T-cell (primary cell): ENCODE measurements at regions not wholly inside any gene's neighbourhood (a gene's known extent, or its start where the extent isn't known, plus 50 kb on each side); places are given as distances from the start of the nearest gene placed in this dataset.

ENCODE experiments used
- ATAC-seq, 4 experiments: fragments of 200-7000 bp in 3 of 4; fragments of 150-1000 bp in 1 of 4; cut with Tn5 transposase; replicated peaks in 1 of 4; 1 replicate in 3 of 4; 2 replicates in 1 of 4; pipeline ENCODE4 v1.10.0; 2021; ENCODE audit warnings: moderate library complexity in 3 of 4, mild to moderate bottlenecking in 2 of 4, moderate number of reproducible peaks in 1 of 4
- CTCF ChIA-PET, 2 donors: fragments of 300-600 bp; sonication (Branson Sonifier 250); formaldehyde crosslinking; loops; one replicate each; lab custom pipeline; 2022; ENCODE audit warnings: antibody characterized with exemption in 2 of 2; lab: Charles Lee
- POLR2A ChIA-PET, 2 donors: fragments of 300-600 bp; sonication (Branson Sonifier 250); formaldehyde crosslinking; loops; one replicate each; lab custom pipeline; 2022; ENCODE audit warnings: antibody characterized with exemption in 2 of 2; lab: Charles Lee
- DNase-seq, 35 experiments: peaks; one replicate each; pipeline versions ENCODE4 v3.0.0 to v3.0.0-alpha.2; 2013 to 2023
- H3K27ac ChIP-seq: one replicate; pipeline ENCODE4 v1.5.1; 2013; ENCODE audit warnings: low read length
- H3K27me3 ChIP-seq, 2 experiments: replicated peaks in 1 of 2; 1 replicate in 1 of 2; 2 replicates in 1 of 2; pipeline versions ENCODE4 v1.6.1 to v1.7.0; 2013; ENCODE audit warnings: low read length in 1 of 2, mixed read lengths in 1 of 2; ENCODE audit not compliant: control insufficient read depth in 2 of 2, insufficient read depth in 2 of 2; ENCODE audit errors: extremely low read depth in 1 of 2
- H3K36me3 ChIP-seq, 2 donors: 1 replicate in 1 of 2; 2 replicates in 1 of 2; pipeline versions ENCODE4 v1.6.1 to v1.7.0; 2013; ENCODE audit warnings: low read length in 1 of 2; ENCODE audit not compliant: control insufficient read depth in 2 of 2, insufficient read depth in 1 of 2; ENCODE audit errors: extremely low read depth in 1 of 2
- H3K4me1 ChIP-seq, 2 experiments: 1 replicate in 1 of 2; 2 replicates in 1 of 2; pipeline versions ENCODE4 v1.6.1 to v1.7.0; 2013; ENCODE audit warnings: low read length in 2 of 2, mixed read lengths in 1 of 2; ENCODE audit not compliant: insufficient read depth in 2 of 2, control insufficient read depth in 1 of 2; ENCODE audit errors: extremely low read depth in 1 of 2
- H3K4me3 ChIP-seq, 2 donors: 1 replicate in 1 of 2; 2 replicates in 1 of 2; pipeline versions ENCODE4 v1.5.1 to v1.7.0; 2013; ENCODE audit warnings: mild to moderate bottlenecking in 2 of 2, low read length in 1 of 2, moderate library complexity in 1 of 2; ENCODE audit not compliant: control insufficient read depth in 1 of 2; ENCODE audit errors: extremely low read depth in 1 of 2
- H3K9me3 ChIP-seq: 2 replicates; pipeline ENCODE4 v1.7.0; 2013
- H3K27ac Mint-ChIP-seq, 2 donors: one replicate each; pipeline ENCODE4 v1.8.0; 2020 to 2021; ENCODE audit warnings: mild to moderate bottlenecking in 2 of 2, mixed read lengths in 2 of 2
- H3K27me3 Mint-ChIP-seq, 2 donors: one replicate each; pipeline ENCODE4 v1.8.0; 2021 to 2022; ENCODE audit warnings: mixed read lengths in 2 of 2
- H3K36me3 Mint-ChIP-seq: one replicate; pipeline ENCODE4 v1.8.0; 2021; ENCODE audit warnings: mixed read lengths
- H3K4me1 Mint-ChIP-seq, 3 donors: one replicate each; pipeline ENCODE4 v1.8.0; 2020 to 2022; ENCODE audit warnings: mixed read lengths in 3 of 3, mild to moderate bottlenecking in 1 of 3
- H3K4me3 Mint-ChIP-seq, 3 donors: one replicate each; pipeline ENCODE4 v1.8.0; 2020 to 2022; ENCODE audit warnings: mild to moderate bottlenecking in 3 of 3, mixed read lengths in 3 of 3, moderate library complexity in 3 of 3
- H3K9me3 Mint-ChIP-seq, 3 donors: one replicate each; pipeline ENCODE4 v1.8.0; 2020 to 2022; ENCODE audit warnings: mixed read lengths in 3 of 3
- WGBS: methylation state at CpG from one replicate; pipeline ENCODE4 v1.1.5; 2013; ENCODE audit warnings: missing lambda C conversion rate; ENCODE audit not compliant: insufficient coverage; 5-methylcytosine and 5-hydroxymethylcytosine counted together

DNA sequence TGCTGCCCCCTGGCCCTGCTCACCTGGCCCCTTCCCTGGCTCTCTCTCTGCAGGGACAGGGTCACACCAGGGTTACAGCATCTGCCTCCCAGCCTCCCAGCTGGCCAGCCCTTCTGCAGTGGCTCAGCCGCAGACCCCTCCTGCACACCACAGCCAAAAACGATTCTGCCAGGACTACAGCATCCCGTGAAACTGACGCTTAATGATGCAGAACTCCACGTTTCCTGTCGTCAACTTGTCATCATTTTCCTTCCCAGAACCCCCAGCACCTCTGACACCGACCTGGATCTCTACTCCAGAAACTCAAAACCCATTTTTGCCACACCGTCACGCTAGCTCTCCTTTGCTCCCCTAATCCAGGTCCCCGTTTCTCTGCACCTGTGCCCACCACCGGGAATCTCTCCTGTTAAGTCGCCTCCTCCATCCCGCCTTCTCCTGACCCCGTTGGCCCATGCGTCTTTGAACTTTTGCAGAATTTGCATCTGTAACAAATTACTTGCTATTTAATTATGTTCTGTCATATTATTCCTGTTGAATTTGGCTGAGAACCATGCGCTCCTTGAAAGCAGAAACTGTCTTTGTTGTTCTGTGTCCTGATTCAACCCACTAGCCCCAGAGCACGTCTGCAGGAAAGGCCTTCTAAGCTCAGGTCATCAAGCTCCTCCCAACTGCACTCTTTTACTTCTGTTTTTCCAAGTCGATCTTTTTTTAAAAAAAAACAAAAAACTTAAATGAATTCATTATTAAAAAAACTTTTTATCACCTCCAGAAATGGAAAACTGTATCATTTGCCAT, 173.2 kb upstream of the COPS8 start:
- Mint-ChIP-seq H3K27ac (no peak overlapping the region), H3K27me3 (peaks cover 10 to 13% of the 10 kb centered on the region in 2 donors), H3K36me3 (no peaks in the 10 kb centered on the region), H3K9me3 (no peaks in the 10 kb centered on the region), H3K4me1 (no peaks in the 10 kb centered on the region), H3K4me3 (no peak overlapping the region)
- Histone ChIP-seq H3K9me3 (no peaks in the 10 kb centered on the region), H3K4me3 (no peak overlapping the region), H3K27me3 (peaks cover 0 to 28% of the 10 kb centered on the region in 2 experiments), H3K36me3 (no peaks in the 10 kb centered on the region), H3K4me1 (no peaks in the 10 kb centered on the region), H3K27ac (no peak overlapping the region)
- ChIA-PET POLR2A (no interaction called here), CTCF (no interaction called here)
- DNase-seq (no peak), ATAC-seq (no peak)
- 66% methylated on average over 13 of the region's 18 CpGs for WGBS

DNA sequence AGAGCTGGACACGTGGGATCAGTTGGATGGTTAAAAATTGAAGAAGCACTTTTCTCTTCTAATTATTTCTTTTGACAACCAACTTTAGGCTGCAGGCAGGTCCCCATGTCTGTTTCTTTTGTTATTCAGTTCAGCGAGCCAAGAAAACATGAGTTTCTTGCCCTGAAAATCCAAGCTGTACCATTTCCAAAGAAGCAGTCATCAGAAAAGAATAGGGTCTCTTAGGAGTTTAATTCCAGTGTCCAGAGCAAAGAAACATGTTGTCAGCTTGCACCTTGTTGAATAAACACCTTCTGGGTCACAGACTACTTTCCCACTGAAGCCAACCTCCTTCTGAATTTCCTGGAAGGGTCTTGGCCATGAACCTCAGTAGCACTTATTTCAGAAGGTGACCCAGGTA, 170.5 kb upstream of the COPS8 start:
- H3K36me3 Mint-ChIP-seq: no peaks in the 10 kb centered on the region
- ChIA-PET CTCF (no interaction called here), POLR2A (no interaction called here)
- H3K27ac Mint-ChIP-seq: no peak overlapping the region
- Histone ChIP-seq H3K9me3 (no peaks in the 10 kb centered on the region), H3K27ac (no peak overlapping the region), H3K36me3 (no peaks in the 10 kb centered on the region), H3K4me1 (no peaks in the 10 kb centered on the region), H3K4me3 (no peak overlapping the region), H3K27me3 (peaks cover 0 to 17% of the 10 kb centered on the region in 2 experiments)
- H3K9me3 Mint-ChIP-seq: no peaks in the 10 kb centered on the region
- H3K4me1 Mint-ChIP-seq: no peaks in the 10 kb centered on the region
- no peak overlapping the region for H3K4me3 Mint-ChIP-seq
- WGBS: 88% methylated on average over 1 of the region's 2 CpGs
- DNase-seq (no peak), ATAC-seq (no peak)
- peaks cover 8 to 17% of the 10 kb centered on the region in 2 donors for H3K27me3 Mint-ChIP-seq

DNA sequence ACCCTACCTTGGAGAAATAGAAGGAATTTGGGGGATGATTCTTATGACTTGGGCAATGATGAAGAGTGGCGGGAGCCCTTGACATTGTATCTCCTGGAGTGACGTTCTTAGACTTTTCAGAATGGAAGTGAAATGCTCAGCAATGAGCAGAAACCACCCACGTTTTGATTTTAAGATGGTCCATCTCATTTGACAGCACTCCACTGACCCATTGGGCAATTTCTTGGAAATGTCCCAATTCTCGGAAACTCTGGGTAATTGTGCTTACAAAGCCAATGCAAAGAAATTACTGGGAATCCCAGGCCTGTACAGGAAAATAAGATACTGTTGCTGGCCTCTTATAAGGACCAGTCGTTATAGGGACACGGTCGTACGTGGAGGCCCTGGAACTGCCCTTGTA, 170.0 kb upstream of the COPS8 start:
- no peak for ATAC-seq
- 79% methylated on average over 3 of the region's 8 CpGs for WGBS
- Histone ChIP-seq H3K9me3 (no peaks in the 10 kb centered on the region), H3K36me3 (no peaks in the 10 kb centered on the region), H3K27ac (no peak overlapping the region), H3K4me3 (no peak overlapping the region), H3K27me3 (peaks cover 0 to 17% of the 10 kb centered on the region in 2 experiments), H3K4me1 (no peaks in the 10 kb centered on the region)
- ChIA-PET CTCF (no interaction called here), POLR2A (no interaction called here)
- no peaks in the 10 kb centered on the region for H3K36me3 Mint-ChIP-seq
- H3K9me3 Mint-ChIP-seq: no peaks in the 10 kb centered on the region
- no peaks in the 10 kb centered on the region for H3K4me1 Mint-ChIP-seq
- DNase-seq: no peak
- H3K27me3 Mint-ChIP-seq: peaks cover 8 to 20% of the 10 kb centered on the region in 2 donors
- no peak overlapping the region for H3K4me3 Mint-ChIP-seq
- H3K27ac Mint-ChIP-seq: no peak overlapping the region

DNA sequence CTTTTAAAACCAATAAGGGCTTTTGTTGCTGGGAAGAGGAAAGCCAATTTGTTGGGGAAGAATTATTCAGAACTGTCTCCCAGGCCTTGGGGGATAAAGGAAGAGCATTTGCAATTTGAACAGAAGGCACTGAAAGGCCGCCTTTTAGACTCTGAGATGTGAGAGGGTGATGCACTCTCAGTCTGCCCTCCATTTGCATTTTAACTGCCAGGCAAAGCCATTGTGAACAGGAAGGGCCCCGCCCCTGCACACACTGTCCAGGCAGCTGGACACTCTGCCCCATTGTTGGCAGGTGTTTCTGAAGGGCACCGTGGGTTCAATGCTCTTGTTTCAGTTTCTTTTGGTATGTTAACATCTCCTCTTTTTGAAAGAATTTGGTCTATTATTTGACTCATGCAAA, 169.5 kb upstream of the COPS8 start:
- Mint-ChIP-seq H3K36me3 (no peaks in the 10 kb centered on the region), H3K4me1 (no peaks in the 10 kb centered on the region), H3K9me3 (no peaks in the 10 kb centered on the region), H3K27ac (no peak overlapping the region), H3K27me3 (peaks cover 6 to 18% of the 10 kb centered on the region in 2 donors), H3K4me3 (no peak overlapping the region)
- POLR2A ChIA-PET: no interaction called here
- Histone ChIP-seq H3K9me3 (no peaks in the 10 kb centered on the region), H3K27me3 (peaks cover 0 to 17% of the 10 kb centered on the region in 2 experiments), H3K4me1 (no peaks in the 10 kb centered on the region), H3K36me3 (no peaks in the 10 kb centered on the region), H3K4me3 (no peak overlapping the region), H3K27ac (no peak overlapping the region)
- ATAC-seq (no peak), DNase-seq (no peak)
- 60% methylated on average over 1 of the region's 3 CpGs for WGBS
- CTCF ChIA-PET: no interaction called here

DNA sequence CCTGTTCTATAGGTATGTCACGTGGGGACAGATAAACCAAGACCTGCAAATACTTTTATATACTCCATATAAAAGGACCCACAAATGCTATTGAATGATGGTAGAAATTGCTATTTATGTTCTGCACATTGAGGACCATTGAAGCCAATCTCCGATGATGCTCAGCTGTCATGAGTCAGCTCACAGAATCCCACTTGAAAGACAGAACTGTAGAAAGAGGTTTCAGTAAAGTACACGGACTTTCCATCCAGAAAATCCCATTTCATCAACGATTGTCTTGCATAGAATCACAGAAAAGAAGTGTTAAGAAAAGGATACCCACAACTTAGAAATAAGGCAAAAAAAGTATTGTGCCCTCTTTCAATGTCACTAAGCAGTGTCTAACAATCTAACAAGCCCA, 169.0 kb upstream of the COPS8 start:
- Histone ChIP-seq H3K36me3 (no peaks in the 10 kb centered on the region), H3K4me1 (no peaks in the 10 kb centered on the region), H3K9me3 (no peaks in the 10 kb centered on the region), H3K4me3 (no peak overlapping the region), H3K27me3 (peaks cover 0 to 16% of the 10 kb centered on the region in 2 experiments), H3K27ac (no peak overlapping the region)
- H3K27ac Mint-ChIP-seq: no peak overlapping the region
- H3K36me3 Mint-ChIP-seq: no peaks in the 10 kb centered on the region
- H3K4me3 Mint-ChIP-seq: no peak overlapping the region
- WGBS: no CpG with 5 or more reads among the region's 4 CpGs
- ATAC-seq (no peak), DNase-seq (no peak)
- H3K4me1 Mint-ChIP-seq: no peaks in the 10 kb centered on the region
- ChIA-PET POLR2A (no interaction called here), CTCF (no interaction called here)
- H3K9me3 Mint-ChIP-seq: no peaks in the 10 kb centered on the region
- peaks cover 4 to 17% of the 10 kb centered on the region in 2 donors for H3K27me3 Mint-ChIP-seq

DNA sequence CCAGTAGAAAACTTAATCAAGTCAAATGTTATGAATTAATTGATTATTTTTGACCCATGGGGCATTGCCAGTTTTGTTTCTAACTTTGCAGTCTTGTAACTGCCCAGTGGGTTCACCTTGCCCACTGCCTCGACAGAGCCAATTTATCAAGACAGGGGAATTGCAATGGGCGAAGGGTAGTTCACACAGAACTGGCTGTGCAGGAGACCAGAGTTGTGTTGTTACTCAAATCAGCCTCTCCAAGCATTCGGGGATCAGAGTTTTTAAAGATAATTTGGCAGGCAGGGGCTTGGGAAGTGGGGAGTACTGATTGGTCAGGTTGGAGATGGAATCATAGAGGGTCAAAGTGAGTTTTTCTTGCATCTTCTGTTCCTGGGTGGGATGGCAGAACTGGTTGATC, 168.5 kb upstream of the COPS8 start:
- ChIA-PET POLR2A (no interaction called here), CTCF (no interaction called here)
- Mint-ChIP-seq H3K4me1 (no peaks in the 10 kb centered on the region), H3K27me3 (peaks cover 2 to 17% of the 10 kb centered on the region in 2 donors), H3K27ac (no peak overlapping the region), H3K9me3 (no peaks in the 10 kb centered on the region), H3K36me3 (no peaks in the 10 kb centered on the region), H3K4me3 (no peak overlapping the region)
- H3K27me3 ChIP-seq: peaks cover 0 to 13% of the 10 kb centered on the region in 2 experiments
- no peak for DNase-seq
- no peak overlapping the region for H3K4me3 ChIP-seq
- H3K36me3 ChIP-seq: no peaks in the 10 kb centered on the region
- WGBS: 68% methylated on average over 3 of the region's 3 CpGs
- no peaks in the 10 kb centered on the region for H3K4me1 ChIP-seq
- no peaks in the 10 kb centered on the region for H3K9me3 ChIP-seq
- no peak for ATAC-seq
- no peak overlapping the region for H3K27ac ChIP-seq
